HG03103 (cell line): ENCODE measurements at regions not wholly inside any gene's neighbourhood (a gene's known extent, or its start where the extent isn't known, plus 50 kb on each side); places are given as distances from the start of the nearest gene placed in this dataset.
A peak's percentile ranks its signal among the peaks of the same experiment; 100 is the strongest.

Experiments
- ATAC-seq: cut with Tn5 transposase; IDR thresholded peaks from one replicate; pipeline ENCODE4 v1.9.1; 2021; ENCODE audit warnings: low read depth; ENCODE audit not compliant: unreplicated experiment

GRCh38 chr17:51430591-51430990, 170.2 kb downstream of the UTP18 start:
- ATAC-seq, result no peak

GRCh38 chr17:51434434-51435170, 174.3 kb downstream of the UTP18 start:
- no peak for ATAC-seq

DNA sequence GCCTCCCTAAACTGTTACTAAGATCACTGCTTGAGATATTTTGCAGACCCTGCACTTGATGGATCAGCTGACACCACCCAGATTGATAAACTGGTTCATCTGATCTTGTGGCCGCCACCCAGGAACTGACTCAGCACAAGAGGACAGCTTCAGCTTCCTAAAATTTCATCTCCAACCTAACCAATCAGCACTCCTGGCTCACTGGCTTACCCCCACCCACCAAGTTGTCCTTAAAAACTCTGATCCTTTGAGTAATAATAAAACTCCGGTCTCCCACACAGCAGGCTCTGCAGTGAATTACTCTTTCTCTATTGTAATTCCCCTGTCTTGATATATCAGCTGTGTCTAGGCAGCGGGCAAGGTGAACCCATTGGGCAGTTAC, 174.8 kb downstream of the UTP18 start:
- no peak for ATAC-seq

DNA sequence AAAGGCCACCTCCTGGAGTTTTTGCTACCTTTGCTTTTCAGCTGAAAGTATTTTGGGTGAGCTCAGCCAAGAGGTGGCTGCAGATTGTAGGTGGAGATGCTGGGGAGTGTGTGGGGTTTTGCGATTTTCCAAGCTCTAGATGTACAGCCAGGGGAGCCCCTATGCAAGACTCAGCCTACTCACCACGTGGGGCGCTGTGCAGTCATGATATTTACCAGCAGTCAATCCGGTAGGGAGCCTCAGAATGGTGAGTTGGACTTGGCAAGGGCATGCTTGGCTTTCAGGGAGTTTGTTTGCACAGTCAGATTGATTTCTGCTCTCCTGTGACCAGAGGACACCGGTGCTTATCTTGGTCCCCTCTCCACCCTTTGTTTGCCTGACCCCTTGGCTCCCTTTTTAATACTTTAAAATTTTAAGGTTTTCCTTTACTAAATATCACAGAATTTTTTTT, 175.3 kb downstream of the UTP18 start:
- ATAC-seq, result peak; percentile 63

- no peak for ATAC-seq
These were observed 179.3 kb downstream of the UTP18 start for GRCh38 chr17:51439395-51440229.

GRCh38 chr17:51441431-51441830, 181.1 kb downstream of the UTP18 start:
- ATAC-seq, result no peak

DNA sequence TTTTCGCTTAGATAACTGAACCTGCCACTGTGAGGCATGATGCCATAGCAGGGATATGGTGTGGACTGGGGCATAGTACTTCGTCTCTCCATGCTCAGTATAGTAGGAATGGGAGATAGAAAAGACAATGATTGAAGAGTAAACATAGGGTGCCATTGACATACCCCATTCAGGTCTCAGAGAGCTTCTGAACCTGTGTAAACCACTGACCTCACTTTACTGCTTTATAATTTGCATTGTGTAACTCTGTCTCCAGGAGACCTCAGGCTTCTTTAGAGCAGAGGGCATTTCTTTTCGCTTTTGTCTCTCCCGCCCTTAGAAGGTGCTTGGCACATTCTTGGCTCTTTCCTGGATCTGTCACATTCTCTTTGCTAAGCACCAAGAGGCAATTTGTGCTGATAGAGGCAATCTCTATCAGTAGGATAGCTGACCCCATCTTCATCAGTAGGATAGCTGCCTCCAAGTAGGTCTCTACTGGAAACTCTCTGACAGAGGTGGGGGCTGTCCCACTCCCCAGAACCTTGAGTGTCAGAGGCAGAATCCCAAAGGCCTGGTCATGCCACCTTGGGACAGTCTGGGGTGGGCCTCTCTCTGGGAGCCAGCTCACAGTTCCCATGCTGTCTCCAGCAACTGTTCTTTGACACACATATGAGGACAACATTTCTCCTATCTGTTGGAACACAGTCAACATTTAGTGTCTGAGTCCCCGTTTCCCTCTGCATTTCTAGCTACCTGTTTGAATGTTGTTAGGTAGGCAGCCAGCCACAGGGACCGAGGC, 181.9 kb downstream of the UTP18 start:
- ATAC-seq, result no peak

GRCh38 chr17:51443646-51444045, 183.3 kb downstream of the UTP18 start:
- no peak for ATAC-seq

DNA sequence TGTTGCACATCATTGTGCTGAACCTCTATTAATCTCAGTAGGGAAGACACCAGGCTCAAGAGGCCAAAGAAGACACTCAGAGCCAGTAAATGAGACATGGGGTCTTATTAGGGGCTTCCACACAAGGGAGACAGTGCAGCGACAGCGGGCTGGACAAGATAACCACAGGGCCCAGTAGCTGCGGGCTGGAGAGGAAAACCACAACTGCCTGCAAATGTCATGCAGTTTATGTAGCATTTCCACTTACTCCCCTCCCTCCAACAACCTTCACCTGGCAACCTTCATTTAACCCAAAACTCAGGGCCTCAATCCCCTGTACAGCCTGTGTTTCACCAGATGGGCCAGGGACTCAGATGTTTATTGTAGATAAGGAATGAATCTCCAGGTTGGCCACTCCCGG, 185.6 kb downstream of the UTP18 start:
- no peak for ATAC-seq

GRCh38 chr17:51454456-51454978, 194.2 kb downstream of the UTP18 start:
- ATAC-seq, result no peak

- no peak for ATAC-seq
These were observed 194.9 kb downstream of the UTP18 start for GRCh38 chr17:51455211-51455610.

- no peak for ATAC-seq
These were observed 195.6 kb downstream of the UTP18 start for GRCh38 chr17:51455931-51456330.

DNA sequence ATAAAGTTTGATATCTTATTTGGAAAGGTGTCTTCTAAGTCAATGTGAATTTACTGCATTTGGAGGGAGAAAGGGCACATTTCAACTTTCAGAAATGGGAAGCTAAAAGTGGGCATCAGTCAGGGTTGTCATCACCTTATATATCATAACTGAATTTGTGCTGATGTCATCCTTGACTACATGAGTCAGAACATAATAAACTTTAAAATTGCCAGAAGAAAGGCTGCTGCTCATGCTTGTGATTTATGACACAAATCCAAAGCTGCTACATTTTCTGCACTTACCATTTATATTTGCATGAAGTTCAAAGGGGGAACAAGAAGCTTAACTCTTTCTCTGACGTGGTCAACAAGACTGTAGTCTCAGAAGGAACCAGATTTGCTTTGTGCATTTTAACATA, 196.6 kb downstream of the UTP18 start:
- no peak for ATAC-seq

DNA sequence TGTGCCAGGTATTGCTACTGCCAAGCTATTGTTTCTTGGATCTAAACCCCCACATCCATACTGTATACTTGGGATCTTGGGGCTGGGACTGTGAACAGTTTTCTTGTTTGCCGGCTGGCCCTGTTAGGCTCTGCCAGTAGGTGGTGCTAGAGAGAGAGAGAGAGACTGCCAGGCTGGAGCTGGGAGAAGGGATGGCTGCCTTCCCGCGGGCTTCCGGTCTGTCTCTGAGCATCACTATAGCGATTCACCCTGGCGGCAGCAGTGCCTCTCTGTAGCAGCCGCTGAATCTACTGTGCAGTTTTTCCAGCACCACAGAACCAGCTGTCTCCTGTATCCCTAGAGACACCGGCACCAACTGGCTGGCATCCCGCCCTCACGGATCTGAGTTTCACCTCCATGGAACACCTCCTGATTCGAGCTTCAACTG, 201.2 kb downstream of the UTP18 start:
- ATAC-seq, result peak; percentile 82

- no peak for ATAC-seq
These were observed 203.0 kb downstream of the UTP18 start for GRCh38 chr17:51463353-51463752.

DNA sequence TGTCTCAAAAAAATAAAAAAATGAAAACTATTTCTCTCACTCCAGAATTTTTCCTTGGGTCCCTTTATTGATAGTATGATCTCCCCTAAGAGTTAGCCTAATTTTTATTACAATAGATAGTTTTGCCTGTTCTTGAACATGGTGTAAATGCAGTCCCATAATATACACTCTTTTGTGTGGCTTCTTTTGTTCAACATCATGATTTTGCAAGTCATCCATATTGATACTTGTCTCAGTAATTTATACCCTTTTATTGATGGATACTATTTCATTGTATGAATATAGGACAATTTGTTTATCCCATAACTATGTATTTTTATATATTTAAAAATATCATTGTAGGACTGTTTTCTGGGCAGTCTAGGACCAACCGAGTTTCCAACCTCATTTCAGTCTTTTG, 207.0 kb downstream of the UTP18 start:
- ATAC-seq, result no peak

GRCh38 chr17:51472670-51473205, 212.4 kb downstream of the UTP18 start:
- ATAC-seq, result no peak

DNA sequence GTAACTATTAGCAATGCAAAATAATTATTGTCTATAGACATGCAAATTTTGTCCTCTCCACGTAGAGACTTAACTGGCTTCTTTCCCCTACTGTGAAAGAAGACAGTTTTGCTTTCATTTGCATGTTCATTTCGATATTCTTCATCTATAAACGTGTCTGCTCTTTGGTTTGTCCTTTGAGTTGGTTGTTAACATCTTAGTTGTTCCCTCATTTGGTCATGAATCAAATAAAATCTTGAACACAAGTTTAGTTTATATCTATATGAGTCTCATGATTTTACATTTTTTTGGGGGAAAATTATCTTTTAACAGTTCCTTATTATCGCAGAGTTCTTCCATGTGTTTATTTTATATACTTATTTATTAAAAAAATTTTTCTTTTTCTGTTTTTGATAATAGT, 214.4 kb downstream of the UTP18 start:
- ATAC-seq, result no peak

- ATAC-seq, result no peak
These were observed 215.4 kb downstream of the UTP18 start for GRCh38 chr17:51475730-51476129.

- no peak for ATAC-seq
These were observed 219.0 kb downstream of the UTP18 start for GRCh38 chr17:51479303-51479702.

- no peak for ATAC-seq
These were observed 221.0 kb downstream of the UTP18 start for GRCh38 chr17:51481370-51481769.
